GM13976 (cell line): ENCODE measurements at regions not wholly inside any gene's neighbourhood (a gene's known extent, or its start where the extent isn't known, plus 50 kb on each side); places are given as distances from the start of the nearest gene placed in this dataset.

ENCODE experiments used
- DNase-seq: peaks from one replicate; pipeline ENCODE4 v3.0.0; 2012; ENCODE audit warnings: low spot score
- CTCF ChIP-seq: IDR thresholded peaks from 2 replicates; pipeline ENCODE4 v1.5.1; 2012; ENCODE audit warnings: borderline replicate concordance, mild to moderate bottlenecking; ENCODE audit not compliant: insufficient read depth; ENCODE audit errors: extremely low read depth, missing control alignments, control extremely low read depth
- in situ Hi-C: fragments of 300-500 bp; cut with MboI; formaldehyde crosslinking; loops from one replicate; pipeline ENCODE4 v1.12.0; 2022; ENCODE audit warnings: low sequenced_read_pairs, mixed read lengths, inconsistent platforms; ENCODE audit not compliant: unreplicated experiment

GRCh38 chr13:80547885-80548825, 207.2 kb upstream of the SPRY2 start:
- in situ Hi-C loops, result no loop called here
- no peak for DNase-seq
- TF ChIP-seq CTCF, result no peak

GRCh38 chr13:80547341-80547740, 206.4 kb upstream of the SPRY2 start:
- in situ Hi-C loops, result no loop called here
- TF ChIP-seq CTCF, result no peak
- no peak for DNase-seq

DNA sequence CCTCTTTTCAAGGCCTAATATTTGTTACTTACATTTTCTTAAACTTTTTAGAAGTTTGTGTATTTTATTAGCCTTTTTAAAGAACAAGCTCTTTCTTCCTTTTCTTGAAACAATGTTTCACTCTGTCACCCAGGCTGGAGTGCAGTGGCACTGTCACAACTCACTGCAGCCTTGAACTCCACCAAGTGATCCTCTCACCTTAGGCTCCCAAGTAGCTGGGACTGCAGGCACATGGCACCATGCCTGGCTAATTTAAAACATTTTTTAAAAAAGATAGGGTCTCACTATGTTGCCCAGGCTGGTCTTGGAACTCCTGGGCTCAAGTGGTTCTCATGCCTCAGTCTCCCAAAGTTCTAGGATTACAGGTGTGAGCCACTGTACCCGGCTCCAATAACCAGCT, 192.2 kb upstream of the SPRY2 start:
- DNase-seq, result no peak
- TF ChIP-seq CTCF, result no peak
- in situ Hi-C loops, result no loop called here

- in situ Hi-C loops, result no loop called here
- TF ChIP-seq CTCF, result no peak
- no peak for DNase-seq
These were observed 190.0 kb upstream of the SPRY2 start for GRCh38 chr13:80530902-80531301.

GRCh38 chr13:80530191-80530590, 189.3 kb upstream of the SPRY2 start:
- in situ Hi-C loops, result no loop called here
- no peak for TF ChIP-seq CTCF
- DNase-seq, result no peak

- no peak for TF ChIP-seq CTCF
- in situ Hi-C loops, result no loop called here
- DNase-seq, result no peak
These were observed 188.8 kb upstream of the SPRY2 start for GRCh38 chr13:80529734-80530133.
